Activated CD4-positive, alpha-beta T cell treated with anti-CD3 and anti-CD28 coated beads for 4 hours (primary cell): ENCODE measurements at regions not wholly inside any gene's neighbourhood (a gene's known extent, or its start where the extent isn't known, plus 50 kb on each side); places are given as distances from the start of the nearest gene placed in this dataset.

Experiments
- DNase-seq, 2 donors: peaks; one replicate each; pipeline ENCODE4 v3.0.0-alpha.2; 2020

- no peak for DNase-seq
Measured at GRCh38 chr20:50415021-50415515, 95.1 kb upstream of the PTPN1 start.

GRCh38 chr20:50415516-50416268, 94.5 kb upstream of the PTPN1 start:
- DNase-seq, result no peak

GRCh38 chr20:50416269-50417022, 93.7 kb upstream of the PTPN1 start:
- DNase-seq, result no peak

- DNase-seq, result no peak
Measured at GRCh38 chr20:50417023-50417329, 93.2 kb upstream of the PTPN1 start.

- no peak for DNase-seq
Measured at GRCh38 chr20:50417484-50418235, 92.5 kb upstream of the PTPN1 start.

- DNase-seq, result no peak
Measured at GRCh38 chr20:50418890-50419642, 91.1 kb upstream of the PTPN1 start.

- no peak for DNase-seq
Measured at GRCh38 chr20:50420380-50420779, 89.8 kb upstream of the PTPN1 start.

- DNase-seq, result no peak
Measured at GRCh38 chr20:50421356-50422340, 88.5 kb upstream of the PTPN1 start.

GRCh38 chr20:50423758-50424157, 86.4 kb upstream of the PTPN1 start:
- DNase-seq, result no peak

- DNase-seq, result no peak
Measured at GRCh38 chr20:50425076-50425475, 85.1 kb upstream of the PTPN1 start.

- DNase-seq, result no peak
Measured at GRCh38 chr20:50426866-50427718, 83.1 kb upstream of the PTPN1 start.

GRCh38 chr20:50427719-50428083, 82.5 kb upstream of the PTPN1 start:
- no peak for DNase-seq

GRCh38 chr20:50428097-50428828, 81.9 kb upstream of the PTPN1 start:
- no peak for DNase-seq

GRCh38 chr20:50429412-50429811, 80.8 kb upstream of the PTPN1 start:
- DNase-seq, result no peak

- no peak for DNase-seq
Measured at GRCh38 chr20:50431066-50431450, 79.1 kb upstream of the PTPN1 start.

- no peak for DNase-seq
Measured at GRCh38 chr20:50433001-50433761, 77.0 kb upstream of the PTPN1 start.

- DNase-seq, result no peak
Measured at GRCh38 chr20:50434321-50434652, 75.9 kb upstream of the PTPN1 start.

GRCh38 chr20:50434653-50435396, 75.4 kb upstream of the PTPN1 start:
- no peak for DNase-seq
